ENCODE measurements at regions not wholly inside any gene's neighbourhood (a gene's known extent, or its start where the extent isn't known, plus 50 kb on each side); places are given as distances from the start of the nearest gene placed in this dataset.

- H3K27me3 Mint-ChIP-seq: peaks cover 1% of the 10 kb centered on the region
- no peak overlapping the region for H3K27ac Mint-ChIP-seq
- peaks cover 2% of the 10 kb centered on the region for H3K36me3 Mint-ChIP-seq
- no peak overlapping the region for H3K4me3 Mint-ChIP-seq
- no peaks in the 10 kb centered on the region for H3K4me1 Mint-ChIP-seq (ENCODE audit: low read depth)
- H3K9me3 Mint-ChIP-seq (ENCODE audit: low read depth): peaks cover 9% of the 10 kb centered on the region
Measured at GRCh38 chr3:41141433-41142167, 57.7 kb upstream of the CTNNB1 start.

GRCh38 chr3:41143421-41144031, 55.8 kb upstream of the CTNNB1 start:
- peaks cover 1% of the 10 kb centered on the region for H3K27me3 Mint-ChIP-seq

GRCh38 chr3:41144631-41145030, 54.7 kb upstream of the CTNNB1 start:
- Mint-ChIP-seq H3K4me1 (ENCODE audit: low read depth) (no peaks in the 10 kb centered on the region), H3K27me3 (peaks cover 1% of the 10 kb centered on the region), H3K4me3 (no peak overlapping the region), H3K27ac (no peak overlapping the region), H3K9me3 (ENCODE audit: low read depth) (peaks cover 12% of the 10 kb centered on the region), H3K36me3 (peaks cover 4% of the 10 kb centered on the region)

More at GRCh38 chr3:41143421-41144031, 55.8 kb upstream of the CTNNB1 start:
- Mint-ChIP-seq H3K36me3 (peaks cover 4% of the 10 kb centered on the region), H3K27ac (no peak overlapping the region), H3K4me3 (no peak overlapping the region), H3K9me3 (ENCODE audit: low read depth) (peaks cover 12% of the 10 kb centered on the region), H3K4me1 (ENCODE audit: low read depth) (no peaks in the 10 kb centered on the region)

- H3K4me3 Mint-ChIP-seq: no peak overlapping the region
- H3K27me3 Mint-ChIP-seq: no peaks in the 10 kb centered on the region
- no peaks in the 10 kb centered on the region for H3K4me1 Mint-ChIP-seq (ENCODE audit: low read depth)
- H3K27ac Mint-ChIP-seq: no peak overlapping the region
- peaks cover 4% of the 10 kb centered on the region for H3K36me3 Mint-ChIP-seq
- peaks cover 12% of the 10 kb centered on the region for H3K9me3 Mint-ChIP-seq (ENCODE audit: low read depth)
Measured at GRCh38 chr3:41148478-41148877, 50.8 kb upstream of the CTNNB1 start.

GRCh38 chr3:41148901-41149300, 50.4 kb upstream of the CTNNB1 start:
- no peaks in the 10 kb centered on the region for H3K27me3 Mint-ChIP-seq
- no peak overlapping the region for H3K4me3 Mint-ChIP-seq
- peaks cover 4% of the 10 kb centered on the region for H3K36me3 Mint-ChIP-seq
- H3K9me3 Mint-ChIP-seq (ENCODE audit: low read depth): peaks cover 12% of the 10 kb centered on the region
- no peak overlapping the region for H3K27ac Mint-ChIP-seq
- no peaks in the 10 kb centered on the region for H3K4me1 Mint-ChIP-seq (ENCODE audit: low read depth)

All from activated naive CD8-positive, alpha-beta T cell (primary cell).